ENCODE measurements at regions not wholly inside any gene's neighbourhood (a gene's known extent, or its start where the extent isn't known, plus 50 kb on each side); places are given as distances from the start of the nearest gene placed in this dataset.

- TF ChIP-seq PAX5 (IDR thresholded peaks at IDR 0.05; ENCODE audit: insufficient read depth, low read length, severe bottlenecking) (no peak), POLR2AphosphoS5 (IDR thresholded peaks at IDR 0.05; ENCODE audit: low read depth, low read length) (no peak), POLR2A (IDR thresholded peaks at IDR 0.05; ENCODE audit: low read depth, low read length) (no peak), TAF1 (IDR thresholded peaks at IDR 0.05; ENCODE audit: low read depth, low read length) (no peak)
Measured at GRCh38 chr14:53406519-53406918, 253.4 kb upstream of the DDHD1 start.
